SW480 (cell line): ENCODE measurements at regions not wholly inside any gene's neighbourhood (a gene's known extent, or its start where the extent isn't known, plus 50 kb on each side); places are given as distances from the start of the nearest gene placed in this dataset.

ENCODE experiments used
- DNase-seq: peaks from one replicate; pipeline ENCODE4 v3.0.0-alpha.2; 2016; ENCODE audit warnings: low spot score

GRCh38 chr12:125193376-125194152, 128.3 kb downstream of the AACS start:
- DNase-seq, result no peak

GRCh38 chr12:125194163-125194773, 129.0 kb downstream of the AACS start:
- peak; percentile 46 for DNase-seq

GRCh38 chr12:125194987-125195386, 129.8 kb downstream of the AACS start:
- no peak for DNase-seq

GRCh38 chr12:125197326-125197725, 132.1 kb downstream of the AACS start:
- no peak for DNase-seq

GRCh38 chr12:125198652-125199051, 133.4 kb downstream of the AACS start:
- DNase-seq, result no peak

DNA sequence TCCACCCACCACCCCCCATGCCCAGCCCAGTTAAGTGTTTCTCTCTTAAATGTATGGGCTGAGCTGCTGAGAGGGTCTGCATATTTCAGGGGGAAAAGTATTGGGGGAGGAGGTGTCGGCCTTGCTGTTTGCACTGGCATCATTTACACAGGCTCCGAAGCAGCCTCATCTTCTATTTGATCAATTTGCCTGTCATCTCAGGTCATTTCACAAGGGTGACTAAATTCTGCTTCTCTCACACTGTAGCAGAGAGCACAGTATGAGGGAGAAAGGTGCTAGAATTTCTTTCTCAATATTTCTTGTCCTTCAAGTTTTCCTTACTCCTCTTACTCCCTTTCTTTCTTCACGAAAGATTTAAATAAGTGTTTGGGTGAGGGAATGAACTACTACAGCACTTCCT, 135.9 kb downstream of the AACS start:
- no peak for DNase-seq

DNA sequence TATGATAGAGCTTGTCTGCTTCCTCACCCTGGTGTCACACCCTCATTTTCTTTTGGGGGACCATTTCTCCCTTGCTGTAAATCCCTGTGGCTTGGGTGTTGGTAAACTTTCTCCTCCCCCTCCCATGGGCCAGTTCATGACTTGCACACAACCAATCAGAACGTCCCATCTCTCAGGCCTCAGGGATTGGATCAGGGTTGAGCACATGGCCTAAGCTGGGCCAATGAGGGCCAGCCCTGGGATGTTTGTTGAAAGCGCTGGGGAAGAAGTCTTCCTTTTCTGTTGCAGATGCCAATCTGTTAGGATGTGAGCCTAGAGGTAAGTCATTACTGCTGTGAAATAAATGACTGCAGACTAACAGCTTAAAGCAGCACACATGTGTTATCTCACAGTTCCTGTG, 136.7 kb downstream of the AACS start:
- no peak for DNase-seq

DNA sequence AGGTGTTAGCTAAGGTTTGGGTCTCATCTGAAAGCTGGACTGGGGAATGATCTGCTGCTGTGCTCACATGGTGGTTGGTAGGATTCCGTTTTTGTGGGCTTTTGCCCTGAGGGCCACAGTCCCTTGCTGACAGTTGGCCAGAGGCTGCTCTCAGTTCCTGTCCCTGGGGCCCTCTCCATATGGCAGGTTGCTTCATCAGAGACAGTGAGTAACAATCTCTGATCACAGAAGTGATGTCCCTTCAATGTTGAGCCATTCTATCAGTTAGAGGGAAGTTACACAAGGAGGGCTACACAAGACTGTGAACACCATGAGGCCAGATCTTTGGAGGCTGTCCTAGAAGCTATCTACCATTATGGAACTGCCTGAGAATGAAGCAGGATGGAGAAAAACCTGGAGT, 137.2 kb downstream of the AACS start:
- DNase-seq, result no peak

DNA sequence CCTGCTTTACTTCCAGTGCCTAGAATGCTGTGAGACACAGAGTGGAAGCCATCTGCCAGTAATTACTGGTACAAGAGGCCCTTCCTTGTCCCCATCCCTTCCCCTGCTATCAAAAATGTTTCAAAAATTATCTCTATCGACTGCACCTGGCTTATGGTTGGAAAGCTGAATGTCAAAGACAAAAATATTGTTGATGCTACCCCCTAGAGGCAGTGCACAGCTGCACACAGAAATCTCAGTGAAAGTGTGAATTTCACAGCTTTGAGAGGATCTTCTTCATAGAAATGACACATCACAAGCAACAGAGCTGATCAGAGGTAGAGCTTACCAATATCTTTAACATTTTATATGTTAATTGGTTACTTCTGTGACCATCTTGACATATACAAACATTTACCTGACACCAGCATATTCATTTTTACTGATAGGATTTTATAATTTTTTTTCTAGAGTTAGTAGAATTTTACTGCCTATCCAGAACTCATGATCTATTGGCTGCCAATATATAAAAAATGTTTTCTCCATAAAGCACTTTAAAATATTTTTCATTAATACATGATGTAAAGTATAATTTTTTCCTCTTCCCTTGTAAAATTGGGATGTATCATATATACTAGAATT, 138.0 kb downstream of the AACS start:
- DNase-seq, result peak; percentile 22

DNA sequence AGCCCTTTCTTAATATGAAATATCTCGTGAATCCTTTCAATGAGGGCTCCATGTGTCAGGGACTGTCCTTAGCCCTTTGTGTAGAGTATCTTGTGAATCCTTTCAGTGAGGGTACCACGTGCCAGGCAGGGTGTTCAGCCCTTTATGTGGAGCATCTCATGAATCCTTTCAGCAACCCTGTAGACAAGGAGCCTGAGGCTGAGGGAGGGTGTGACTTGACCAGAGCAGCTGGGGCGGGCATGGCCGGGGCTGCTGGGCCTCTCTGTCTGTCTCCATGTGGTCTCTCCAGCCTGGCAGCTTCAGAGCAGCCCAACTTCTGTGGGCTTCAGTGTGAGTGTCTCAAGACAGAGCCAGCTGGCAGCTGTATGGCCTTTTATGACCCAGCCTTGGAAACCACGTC, 140.2 kb downstream of the AACS start:
- DNase-seq, result no peak

DNA sequence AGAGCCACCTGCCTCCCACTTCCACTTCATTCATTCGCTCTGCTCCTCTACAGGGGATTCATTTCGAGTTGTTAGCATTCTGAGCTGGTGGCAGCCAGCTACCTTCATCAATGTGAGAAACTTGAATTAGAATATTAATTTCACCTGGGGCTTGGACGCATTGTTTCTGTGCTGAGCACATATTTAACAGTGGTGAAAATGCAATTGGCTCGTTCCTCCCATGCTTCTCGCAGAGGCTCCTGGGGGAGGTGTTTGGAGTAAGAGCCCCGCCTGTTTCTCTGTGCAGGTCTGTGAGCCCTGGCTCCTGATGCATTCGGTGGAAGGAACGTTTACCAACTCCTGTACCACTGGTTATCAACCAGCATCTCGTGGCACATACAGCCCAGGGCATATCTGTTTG, 141.5 kb downstream of the AACS start:
- DNase-seq, result no peak

GRCh38 chr12:125208334-125208733, 143.1 kb downstream of the AACS start:
- no peak for DNase-seq

- no peak for DNase-seq
Observed at GRCh38 chr12:125208942-125209341, 143.7 kb downstream of the AACS start.

DNA sequence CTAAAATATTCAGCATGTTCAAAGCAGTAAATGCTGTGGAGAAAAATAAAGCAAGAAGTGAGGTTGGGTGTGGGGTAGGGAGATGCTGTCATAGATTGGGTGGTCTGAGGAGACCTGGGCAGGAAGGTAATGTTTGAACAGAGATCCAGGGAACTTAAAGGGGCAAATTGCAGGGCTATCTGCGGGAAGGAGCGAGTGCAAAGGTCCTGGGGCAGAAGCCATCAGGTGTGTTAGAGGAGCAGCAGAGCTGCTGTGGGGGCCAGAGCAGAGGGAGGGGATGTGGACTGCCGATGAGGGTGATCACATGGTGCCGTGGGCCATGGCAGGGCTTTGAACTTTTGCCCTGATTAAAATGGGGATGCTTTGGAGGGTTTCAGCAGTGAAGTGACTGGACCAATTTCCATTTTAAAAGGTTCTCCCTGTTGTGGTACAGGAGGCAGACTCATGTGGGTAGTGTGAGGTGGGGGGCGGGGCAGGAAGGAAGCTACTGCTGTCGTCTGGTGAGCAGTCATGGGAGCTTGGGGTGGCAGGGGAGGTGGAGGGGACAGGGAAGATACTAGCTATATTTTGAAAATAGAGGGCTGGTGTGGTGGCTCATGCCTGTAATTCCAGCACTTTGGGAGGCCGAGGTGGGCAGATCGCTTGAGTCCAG, 145.0 kb downstream of the AACS start:
- no peak for DNase-seq

GRCh38 chr12:125211464-125211863, 146.2 kb downstream of the AACS start:
- DNase-seq, result no peak

- no peak for DNase-seq
Observed at GRCh38 chr12:125214289-125214688, 149.1 kb downstream of the AACS start.

- no peak for DNase-seq
Observed at GRCh38 chr12:125216756-125217155, 151.5 kb downstream of the AACS start.

- no peak for DNase-seq
Observed at GRCh38 chr12:125217308-125217707, 152.1 kb downstream of the AACS start.

GRCh38 chr12:125218952-125219351, 153.7 kb downstream of the AACS start:
- no peak for DNase-seq

DNA sequence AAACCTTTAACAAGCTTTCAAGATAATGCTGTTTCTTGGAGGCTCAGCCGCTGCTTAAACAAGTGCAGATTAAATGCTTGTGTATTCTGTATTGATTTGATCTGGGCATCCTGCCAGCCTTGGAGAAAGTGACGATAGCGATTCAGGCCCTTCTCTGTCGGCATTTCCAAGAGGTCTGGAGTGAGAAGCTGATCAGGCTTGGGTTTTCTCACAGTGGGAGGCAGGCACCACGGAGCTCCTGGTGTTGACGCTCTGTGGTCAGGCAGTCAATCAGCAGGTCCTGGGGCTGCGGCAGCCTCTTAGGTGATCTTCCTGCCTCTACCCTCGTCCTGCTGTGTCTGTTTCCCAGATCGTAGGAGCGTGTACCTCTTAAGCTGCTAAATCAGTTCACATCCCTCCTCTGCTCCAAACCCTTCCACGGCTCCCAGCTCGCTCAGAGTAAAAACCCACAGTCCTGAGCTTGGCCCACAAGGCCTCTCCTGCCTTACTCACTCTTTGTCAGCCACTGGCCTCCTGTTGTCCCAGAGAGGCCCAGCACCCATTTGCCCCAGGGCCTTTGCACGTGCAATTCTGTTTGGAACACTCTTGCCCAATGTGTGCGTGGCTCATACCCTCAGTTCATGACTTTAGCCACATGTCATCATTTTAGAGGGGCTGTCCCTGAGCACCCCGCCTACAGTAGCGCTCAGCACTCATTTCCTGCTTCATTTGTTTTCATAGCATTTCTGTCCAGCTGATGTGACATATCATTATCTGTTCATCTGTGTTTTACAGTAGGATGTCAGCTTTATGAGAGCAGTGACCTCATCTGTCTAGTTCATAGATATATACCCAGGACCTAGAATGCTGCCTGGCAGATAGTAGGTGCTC, 155.4 kb downstream of the AACS start:
- DNase-seq, result no peak

GRCh38 chr12:125221602-125222001, 156.4 kb downstream of the AACS start:
- DNase-seq, result no peak

DNA sequence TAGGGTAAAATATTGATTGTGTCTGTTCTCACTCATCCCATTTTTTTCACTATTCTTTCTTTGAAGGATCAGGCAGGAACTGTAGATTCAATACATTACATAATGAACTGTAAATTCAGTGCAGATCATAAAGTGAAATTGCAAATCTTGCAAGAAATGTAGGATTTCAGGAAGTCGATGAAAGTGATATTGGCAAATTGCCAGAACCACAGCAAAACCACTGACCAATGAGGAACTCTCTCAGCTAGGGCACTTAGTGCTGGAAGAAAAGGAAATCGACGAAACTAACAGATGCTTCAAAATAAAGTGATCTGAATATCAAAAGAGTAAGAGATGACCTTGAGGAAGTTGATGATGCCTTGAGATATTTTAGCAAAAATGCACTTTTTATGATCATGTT, 157.6 kb downstream of the AACS start:
- DNase-seq, result no peak
